GM18861 (cell line): ENCODE measurements at regions not wholly inside any gene's neighbourhood (a gene's known extent, or its start where the extent isn't known, plus 50 kb on each side); places are given as distances from the start of the nearest gene placed in this dataset.
A peak's percentile ranks its signal among the peaks of the same experiment; 100 is the strongest.

Experiments
- ATAC-seq: cut with Tn5 transposase; IDR thresholded peaks from one replicate; pipeline ENCODE4 v1.9.1; 2021; ENCODE audit not compliant: unreplicated experiment

DNA sequence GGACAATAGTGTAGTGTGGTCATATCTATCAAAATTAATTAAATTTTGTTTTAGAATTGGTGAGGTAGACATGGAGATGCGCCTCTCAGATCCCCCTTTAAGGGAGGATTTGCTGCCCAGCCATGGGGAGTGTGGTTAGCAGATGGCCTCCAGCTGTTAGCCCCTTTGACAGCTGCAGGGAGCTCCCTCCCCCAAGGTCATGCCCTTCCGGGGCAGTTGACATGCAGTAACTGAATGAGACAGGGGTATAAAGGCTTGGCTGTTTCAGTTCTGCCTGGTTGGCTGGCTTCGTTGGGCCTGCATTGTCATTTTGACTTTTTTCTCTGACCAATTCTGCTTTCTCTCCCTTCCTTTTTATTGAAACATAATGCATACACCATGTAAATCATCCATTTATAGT lies 291.5 kb upstream of the SRRM4 start:
- ATAC-seq = no peak

DNA sequence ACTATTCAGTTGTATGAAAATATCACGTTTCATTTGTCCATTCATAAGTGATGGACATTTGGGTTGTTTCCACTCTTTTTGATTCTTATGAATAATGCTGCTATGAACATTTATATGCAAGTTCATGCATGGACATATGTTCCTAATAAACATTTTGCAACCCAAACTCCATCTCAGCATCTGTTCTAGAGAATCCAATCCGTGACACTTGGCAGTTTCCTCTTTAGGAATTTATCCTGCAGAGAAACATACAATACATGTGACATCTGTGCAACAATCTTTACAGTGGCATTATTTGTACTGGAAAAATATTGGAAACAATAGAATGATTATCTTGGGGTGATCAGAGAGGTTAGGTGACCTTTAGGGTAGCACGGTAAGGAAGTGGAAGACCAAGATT lies 290.8 kb upstream of the SRRM4 start:
- no peak for ATAC-seq

DNA sequence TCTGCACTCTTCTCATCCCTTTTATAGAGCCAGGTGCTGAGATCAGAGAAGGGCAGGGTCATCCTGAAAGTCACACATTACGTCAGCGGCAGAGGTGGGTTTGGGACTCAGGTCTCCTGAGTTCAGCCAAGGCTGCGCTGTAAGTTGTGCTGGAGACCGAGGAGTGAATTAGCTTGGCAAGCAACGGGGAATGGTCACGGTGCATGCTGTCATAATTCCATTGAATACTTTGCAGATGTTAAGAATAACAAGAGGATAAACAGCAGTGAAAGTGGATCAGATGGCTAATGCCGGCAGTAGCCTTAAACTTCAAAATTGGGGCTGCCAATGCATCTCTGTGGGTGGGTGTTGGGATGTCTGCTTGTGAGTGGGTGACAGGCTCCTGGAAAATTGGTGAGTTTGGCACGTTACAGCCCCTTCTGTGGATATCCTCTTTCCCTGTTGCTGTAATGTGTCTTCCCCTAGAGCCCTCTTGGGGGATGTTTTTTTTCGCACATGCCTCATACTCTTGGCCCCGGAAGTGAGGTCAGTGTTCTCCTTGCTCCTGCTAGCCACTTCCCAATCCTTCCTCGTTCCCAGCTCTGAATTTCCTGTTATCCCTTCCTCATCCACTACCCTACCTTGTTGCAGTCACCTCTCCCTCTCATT lies 287.1 kb upstream of the SRRM4 start:
- no peak for ATAC-seq

DNA sequence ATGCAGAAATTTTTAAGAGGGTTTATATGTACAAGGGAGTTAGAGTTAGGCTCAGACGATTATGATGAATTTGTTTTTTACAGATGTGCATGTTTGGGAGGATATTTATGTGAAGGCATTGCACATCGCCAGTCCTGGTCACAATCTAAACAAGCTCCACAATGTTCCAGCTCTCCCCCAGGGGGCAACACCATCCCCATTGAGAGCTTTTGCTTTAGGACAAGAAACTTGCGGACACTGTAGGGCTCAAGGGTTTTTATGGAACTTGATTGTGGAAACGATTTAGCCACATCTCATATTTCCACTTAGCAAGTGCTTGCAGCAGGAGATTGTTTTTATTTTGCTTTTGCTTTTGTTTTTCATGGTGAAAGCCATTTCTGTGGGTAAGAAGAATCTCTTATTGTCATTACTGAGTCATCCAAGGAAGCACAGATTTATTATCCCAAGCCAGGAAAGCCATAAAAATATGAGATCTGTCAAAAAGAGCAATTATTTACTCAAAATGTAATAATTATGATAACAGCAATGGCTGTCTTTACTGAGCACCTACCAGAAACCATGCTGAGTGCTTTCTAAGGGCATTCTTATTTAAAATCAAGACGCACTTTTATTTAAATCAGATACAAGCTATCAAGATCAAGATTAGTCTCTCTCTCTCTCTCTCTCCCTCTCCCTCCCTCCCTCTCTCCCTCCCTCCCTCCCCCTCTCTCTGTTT lies 276.7 kb upstream of the SRRM4 start:
- ATAC-seq = no peak

DNA sequence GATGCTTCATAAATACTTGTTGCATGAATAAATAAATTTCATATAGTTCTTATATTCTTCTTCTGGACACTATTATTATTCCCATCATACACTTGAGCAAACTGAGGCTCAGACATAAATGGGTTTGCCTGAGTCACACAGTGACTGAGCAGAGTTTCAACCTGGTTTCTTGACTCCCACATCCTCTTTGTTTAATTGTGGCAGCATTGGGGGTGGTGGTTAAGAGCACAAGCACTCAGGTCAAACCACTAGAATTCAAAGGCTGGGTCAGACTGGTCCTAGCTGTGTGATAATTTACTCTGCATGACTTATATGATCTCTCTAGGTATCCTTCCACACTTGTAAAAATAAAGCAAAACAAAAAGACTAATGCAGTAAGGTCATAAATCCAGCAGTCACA lies 274.9 kb upstream of the SRRM4 start:
- ATAC-seq = no peak

DNA sequence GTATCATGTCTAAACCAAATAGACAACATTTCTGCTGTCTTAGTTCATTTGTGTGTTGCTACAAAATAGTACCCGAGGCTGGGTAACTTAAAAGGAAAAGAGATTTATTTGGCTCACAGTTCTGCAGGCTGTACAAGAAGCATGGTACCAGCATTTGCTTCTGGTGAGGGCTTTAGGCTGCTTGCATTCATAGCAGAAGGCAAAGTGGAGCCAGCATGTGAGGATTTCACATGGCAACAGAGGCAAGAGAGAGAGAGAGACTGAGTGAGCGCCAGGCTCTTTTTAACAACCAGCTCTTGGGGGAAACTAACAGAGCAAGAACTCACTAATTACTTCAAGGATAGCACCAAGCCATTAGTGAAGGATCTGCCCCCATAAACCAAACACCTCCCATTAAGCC lies 271.4 kb upstream of the SRRM4 start:
- ATAC-seq = no peak

DNA sequence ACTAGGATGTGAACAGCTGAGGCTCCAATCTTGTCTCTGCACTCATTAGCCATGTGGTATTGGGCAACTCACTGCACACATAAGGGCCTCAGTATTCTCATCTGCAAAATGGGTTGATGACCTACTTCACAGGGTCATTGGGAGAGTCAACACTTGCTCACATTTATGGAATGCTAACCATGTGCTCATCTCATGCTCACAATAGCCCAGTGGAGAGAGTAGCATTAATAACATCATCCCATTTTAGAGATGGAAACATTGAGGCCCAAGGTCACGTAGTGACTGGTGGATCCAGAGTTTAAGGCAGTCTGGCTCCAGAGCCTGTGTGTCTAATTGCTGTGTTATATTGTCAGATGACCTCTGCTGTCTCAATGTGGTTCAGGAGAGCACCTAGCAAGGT lies 270.2 kb upstream of the SRRM4 start:
- no peak for ATAC-seq

DNA sequence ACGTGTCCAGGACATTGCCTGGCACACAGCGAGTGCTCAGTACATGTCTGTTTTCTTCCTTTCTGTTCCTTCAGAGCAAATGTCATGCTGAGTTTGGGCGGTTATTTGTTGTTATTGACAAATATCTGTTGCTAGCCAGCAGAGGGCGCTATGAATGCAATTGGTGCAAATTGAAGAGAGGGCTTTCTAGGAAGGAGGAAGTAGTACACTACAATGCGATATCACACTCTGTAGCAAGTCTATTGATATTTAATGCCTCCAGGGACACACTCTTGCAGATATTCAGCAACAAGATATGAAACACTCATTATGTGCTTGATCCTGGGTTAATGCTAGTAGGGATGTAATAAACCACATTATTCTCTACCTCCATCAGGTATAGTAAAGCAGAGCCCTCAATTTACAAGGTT lies 267.3 kb upstream of the SRRM4 start:
- peak; percentile 78 for ATAC-seq

DNA sequence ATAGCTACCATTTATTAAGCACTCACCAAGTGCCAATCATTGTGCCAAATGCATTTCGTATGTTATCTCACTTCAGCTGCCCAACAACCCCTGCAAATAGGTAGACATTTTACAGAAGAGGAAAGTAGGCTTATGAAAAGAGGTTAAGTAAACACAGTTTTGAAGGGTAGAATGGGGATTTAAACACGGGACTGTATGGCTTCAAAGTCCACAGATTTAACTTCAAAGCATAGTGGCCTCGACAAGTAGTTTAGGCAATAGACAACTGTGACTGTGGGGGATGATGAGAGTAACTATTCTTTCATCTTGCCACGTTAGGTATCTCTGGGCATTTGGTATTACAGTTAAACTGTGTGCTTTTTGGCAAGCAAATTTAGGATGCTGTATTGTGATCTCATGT lies 266.8 kb upstream of the SRRM4 start:
- no peak for ATAC-seq

DNA sequence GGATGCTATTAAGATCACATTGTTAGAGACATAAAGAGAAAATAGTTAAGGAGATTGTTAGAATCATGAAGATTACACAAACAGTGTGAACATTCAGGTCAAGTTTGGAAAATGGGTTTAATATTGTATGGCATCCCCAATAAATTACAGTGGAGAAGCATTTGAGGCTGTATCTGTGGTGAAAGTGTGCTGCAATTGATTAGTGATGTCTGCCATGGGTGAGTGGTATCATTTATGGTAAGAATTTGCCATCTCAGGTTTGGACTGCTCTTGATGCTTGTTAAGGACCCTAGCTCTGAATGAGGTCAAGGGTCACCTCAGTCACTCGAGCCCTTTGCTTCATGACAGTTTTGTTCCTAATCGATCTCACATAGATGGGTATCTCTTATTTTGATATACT lies 265.7 kb upstream of the SRRM4 start:
- no peak for ATAC-seq

DNA sequence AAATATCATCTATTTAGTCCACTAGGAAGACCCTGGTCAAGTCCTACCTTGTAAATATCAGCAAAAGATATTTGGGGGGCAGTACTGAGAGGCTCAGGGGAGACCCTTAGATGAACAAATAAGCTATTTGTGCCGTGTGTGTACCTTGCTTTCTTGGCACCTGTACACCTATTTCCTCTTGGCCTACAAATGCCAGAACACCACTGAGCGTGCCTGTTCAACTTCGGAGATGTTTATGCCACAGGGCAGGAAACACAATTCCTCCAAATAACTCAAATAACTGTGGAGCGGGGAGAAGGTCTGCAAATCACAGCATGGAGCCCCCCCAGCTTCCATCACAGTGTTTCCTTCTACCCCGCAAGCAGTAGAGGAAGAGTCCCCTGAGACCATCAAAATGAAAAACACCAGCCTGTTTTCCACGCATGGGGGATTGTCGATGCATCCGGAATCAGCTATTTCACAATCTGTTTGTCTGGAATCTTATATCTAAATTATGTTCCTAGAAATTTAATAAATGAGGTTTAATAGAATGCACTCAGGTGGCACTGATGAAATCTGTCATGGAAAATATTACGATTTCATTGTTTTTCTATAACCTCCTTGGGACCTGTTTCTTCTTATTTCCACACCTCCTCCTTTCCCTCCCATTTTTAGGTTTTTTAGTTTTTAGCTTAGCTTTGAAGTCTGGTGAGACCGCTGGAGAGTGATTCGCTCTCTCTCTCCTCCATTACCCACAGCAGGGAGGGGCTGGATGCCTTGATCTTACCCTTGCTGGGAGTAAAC lies 254.0 kb upstream of the SRRM4 start:
- no peak for ATAC-seq

DNA sequence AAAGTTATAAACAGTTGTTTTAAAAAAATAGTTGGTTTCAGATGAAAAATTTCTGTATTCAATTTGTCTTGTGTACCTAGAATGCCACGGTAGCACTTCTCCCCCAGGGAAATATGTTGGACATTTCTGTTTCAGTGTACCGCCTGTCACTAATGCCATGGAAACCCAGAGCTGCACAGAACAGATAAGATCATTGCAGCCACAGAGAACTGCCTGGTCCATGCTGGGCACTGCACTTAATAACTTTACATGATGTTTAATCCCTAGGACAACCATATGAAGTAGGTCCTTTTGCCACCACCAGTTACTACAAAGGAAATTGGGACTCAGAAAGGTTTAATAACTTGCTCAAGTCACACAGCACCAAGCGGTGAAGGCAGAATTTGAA lies 253.4 kb upstream of the SRRM4 start:
- ATAC-seq = no peak

DNA sequence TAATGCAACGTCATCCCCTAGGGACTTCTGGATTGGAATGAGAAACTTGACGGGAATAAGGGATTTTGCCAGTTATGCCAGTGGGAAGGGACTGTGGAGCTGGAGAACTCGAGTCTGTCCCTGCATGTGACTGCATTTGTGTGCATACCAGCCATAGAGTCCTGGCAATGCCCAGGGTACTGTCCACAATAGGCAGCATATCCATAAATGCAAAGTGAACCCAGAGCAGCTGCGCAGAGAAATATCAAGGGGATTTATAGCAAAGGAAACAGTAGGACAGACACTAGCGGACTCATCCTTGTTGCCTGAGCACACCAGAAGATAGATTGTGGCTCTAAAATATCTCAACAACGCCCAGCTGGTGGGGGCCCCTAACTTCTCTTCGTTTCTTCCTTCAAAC lies 247.1 kb upstream of the SRRM4 start:
- ATAC-seq = no peak

DNA sequence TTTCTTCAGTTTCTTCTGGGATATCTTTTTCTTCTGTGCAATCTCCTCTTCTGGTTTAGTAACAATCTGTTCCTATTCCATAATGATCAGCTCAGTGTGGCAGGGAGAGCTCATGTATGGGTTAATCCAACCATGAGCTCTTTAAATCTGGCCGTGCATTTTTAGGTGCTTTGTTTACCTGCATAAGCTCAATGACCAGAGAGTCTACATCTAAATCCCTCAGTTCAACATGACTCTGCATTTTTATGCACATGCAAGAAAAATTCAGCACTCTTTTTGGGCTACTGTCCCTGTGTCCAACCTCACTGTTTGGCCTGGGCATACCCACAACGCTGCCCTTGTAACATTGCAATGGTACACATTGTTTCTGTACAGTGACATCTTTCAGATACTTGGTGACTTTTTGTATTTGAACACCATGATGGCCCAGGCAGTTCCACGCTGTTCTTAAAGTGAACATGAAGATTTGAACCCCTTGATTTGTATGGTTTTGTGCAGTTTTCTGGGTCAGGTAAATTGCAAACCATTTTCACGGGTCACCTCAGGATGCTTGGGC lies 243.3 kb upstream of the SRRM4 start:
- ATAC-seq = no peak

DNA sequence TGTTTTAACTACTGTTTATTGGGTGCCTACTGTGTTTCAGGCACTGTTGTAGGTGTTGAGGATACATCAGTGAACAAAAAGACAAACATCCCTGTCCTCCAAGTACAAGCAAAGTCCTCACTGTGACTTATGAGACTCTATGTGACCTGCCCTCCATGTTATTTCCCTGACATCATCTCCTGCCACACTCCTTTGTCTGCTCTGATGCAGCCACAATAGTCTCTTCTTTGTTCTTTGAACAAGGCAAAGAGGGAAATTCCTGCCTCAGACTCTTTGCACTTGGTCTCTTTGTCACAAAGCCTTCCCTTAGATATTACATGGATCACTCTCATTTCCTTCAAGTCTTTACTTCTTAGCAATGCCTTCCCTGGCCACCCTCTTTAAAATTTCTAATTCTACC lies 240.1 kb upstream of the SRRM4 start:
- no peak for ATAC-seq

DNA sequence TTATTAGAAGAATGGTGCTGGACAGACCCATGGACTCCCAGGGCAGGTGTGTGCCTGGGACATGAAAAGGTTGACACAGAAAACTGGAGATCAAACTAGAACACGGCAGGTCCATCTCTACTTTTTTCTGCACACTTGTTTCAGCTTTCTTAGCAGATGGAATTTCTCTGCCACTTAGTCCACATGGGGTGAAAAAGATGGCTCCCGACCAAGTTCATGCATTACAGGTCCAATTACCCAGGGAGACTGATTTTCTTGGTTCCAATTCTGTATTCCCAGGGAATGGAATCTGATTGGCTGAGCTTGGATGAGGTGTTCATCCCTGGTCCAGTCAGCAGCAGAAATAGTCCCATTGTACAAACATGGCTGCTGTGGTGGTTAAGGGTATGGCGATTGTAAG lies 238.9 kb upstream of the SRRM4 start:
- ATAC-seq = no peak

DNA sequence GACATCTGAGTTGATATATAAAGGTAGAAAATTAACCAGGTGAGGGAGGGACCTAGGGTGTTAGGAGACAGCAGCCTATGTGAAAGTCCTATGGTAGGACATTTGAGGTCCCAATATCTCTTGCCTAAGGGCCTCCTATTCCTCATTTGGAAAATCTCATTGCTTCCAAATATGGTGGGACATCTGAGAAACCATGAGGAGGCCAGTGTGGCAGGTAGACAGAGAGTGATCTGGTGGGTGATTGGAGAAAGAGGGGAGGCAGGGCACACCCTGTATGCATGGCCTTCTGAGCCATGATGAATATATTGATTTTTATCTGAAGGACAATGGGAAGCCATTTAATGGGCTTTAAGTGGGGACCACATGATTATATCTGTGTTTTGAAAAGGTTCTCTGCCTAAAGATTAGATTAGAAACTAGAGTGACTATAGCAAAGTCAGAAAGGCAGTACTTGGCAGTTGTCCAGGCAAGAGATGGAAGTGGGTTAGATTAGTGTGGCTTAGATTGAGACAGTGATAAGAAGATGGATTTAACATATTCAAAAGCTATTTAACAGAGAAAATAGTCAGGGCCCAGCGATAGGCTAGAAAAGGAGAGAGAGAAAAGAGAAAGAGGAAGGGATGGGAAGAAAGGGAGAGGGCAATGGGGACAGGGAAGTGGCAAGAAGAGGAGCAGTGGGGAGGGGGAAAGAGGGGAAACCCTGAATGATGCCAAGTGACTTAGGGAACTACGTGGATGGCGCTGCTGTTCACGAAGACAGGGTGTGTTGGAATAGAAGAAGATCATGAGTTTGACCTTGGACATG lies 237.2 kb upstream of the SRRM4 start:
- no peak for ATAC-seq

DNA sequence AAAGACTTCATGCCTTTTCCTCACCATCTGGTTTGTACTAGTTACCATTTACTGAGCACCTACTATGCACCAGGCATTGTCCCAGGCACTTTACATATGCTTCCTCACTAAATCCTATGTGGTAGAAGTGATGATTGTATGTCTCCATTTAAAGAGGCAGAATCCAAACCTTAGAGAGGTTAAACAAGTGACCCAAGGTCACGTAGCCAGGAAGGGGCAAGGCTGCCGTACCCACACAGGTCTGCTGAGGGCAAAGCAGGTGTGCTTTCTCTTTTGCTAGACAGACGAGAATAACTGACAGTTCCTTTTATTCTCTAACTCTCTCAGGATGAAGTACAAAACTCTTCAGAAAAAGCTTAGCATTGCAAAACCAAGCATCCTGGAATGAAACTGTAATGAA lies 235.2 kb upstream of the SRRM4 start:
- ATAC-seq = no peak

DNA sequence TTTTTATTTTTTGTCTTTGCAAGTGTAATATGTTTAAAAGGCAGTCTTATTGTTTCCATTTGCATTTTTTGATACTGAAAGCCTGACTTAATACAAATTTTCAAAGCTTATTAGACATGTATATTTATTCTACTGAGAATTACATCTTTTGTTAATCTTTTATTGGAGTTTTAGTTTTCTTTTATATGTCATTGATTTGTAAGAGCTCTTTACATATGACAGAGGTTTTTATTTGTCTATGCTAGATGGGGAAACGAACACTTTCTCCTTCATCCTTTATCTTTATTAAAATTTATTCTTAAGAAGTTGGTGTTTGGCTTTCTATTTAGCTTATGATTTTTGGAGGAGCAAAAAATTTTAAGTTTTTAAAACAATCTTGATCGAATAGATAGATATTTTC lies 234.4 kb upstream of the SRRM4 start:
- ATAC-seq = no peak

DNA sequence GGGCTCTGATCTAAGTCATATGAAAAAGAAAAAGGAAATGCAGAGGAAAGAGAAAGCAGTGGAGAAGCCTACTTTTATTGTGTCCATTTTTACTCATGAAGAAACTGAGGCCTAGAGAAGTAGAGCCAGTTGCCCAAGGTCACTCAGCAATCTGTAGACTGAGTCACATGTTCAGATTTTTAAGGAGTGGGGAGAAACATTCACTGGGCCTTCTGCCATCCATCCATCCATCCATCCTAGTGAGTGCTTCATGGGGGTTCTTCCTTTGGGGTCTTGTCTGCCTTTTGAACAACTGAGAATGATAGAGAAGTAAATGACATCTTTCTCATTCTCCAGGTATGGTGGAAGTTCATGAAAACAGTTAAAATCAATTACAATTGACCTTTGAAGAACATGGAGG lies 233.6 kb upstream of the SRRM4 start:
- no peak for ATAC-seq
